D721Med (cell line): ENCODE measurements at regions not wholly inside any gene's neighbourhood (a gene's known extent, or its start where the extent isn't known, plus 50 kb on each side); places are given as distances from the start of the nearest gene placed in this dataset.

ENCODE experiments used
- DNase-seq: peaks from one replicate; pipeline ENCODE4 v3.0.0; 2011; ENCODE audit warnings: low spot score; ENCODE audit not compliant: insufficient read length
- FAIRE-seq: peaks from 2 replicates; lab custom pipeline; 2011; peaks lifted over from hg19 to GRCh38; lab: Jason Lieb, UNC
- TF ChIP-seq, protein P1 (sequence below): IDR thresholded peaks from 2 replicates; pipeline ENCODE4 v1.5.1; 2012; ENCODE audit warnings: mild to moderate bottlenecking, control low read depth; ENCODE audit not compliant: insufficient read depth; ENCODE audit errors: missing control alignments

- DNase-seq (no peak), FAIRE-seq (no peak)
- TF ChIP-seq, protein P1, sequence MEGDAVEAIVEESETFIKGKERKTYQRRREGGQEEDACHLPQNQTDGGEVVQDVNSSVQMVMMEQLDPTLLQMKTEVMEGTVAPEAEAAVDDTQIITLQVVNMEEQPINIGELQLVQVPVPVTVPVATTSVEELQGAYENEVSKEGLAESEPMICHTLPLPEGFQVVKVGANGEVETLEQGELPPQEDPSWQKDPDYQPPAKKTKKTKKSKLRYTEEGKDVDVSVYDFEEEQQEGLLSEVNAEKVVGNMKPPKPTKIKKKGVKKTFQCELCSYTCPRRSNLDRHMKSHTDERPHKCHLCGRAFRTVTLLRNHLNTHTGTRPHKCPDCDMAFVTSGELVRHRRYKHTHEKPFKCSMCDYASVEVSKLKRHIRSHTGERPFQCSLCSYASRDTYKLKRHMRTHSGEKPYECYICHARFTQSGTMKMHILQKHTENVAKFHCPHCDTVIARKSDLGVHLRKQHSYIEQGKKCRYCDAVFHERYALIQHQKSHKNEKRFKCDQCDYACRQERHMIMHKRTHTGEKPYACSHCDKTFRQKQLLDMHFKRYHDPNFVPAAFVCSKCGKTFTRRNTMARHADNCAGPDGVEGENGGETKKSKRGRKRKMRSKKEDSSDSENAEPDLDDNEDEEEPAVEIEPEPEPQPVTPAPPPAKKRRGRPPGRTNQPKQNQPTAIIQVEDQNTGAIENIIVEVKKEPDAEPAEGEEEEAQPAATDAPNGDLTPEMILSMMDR: no peak
These were observed 190.4 kb upstream of the FOXN3 start for GRCh38 chr14:89607453-89607852.

DNA sequence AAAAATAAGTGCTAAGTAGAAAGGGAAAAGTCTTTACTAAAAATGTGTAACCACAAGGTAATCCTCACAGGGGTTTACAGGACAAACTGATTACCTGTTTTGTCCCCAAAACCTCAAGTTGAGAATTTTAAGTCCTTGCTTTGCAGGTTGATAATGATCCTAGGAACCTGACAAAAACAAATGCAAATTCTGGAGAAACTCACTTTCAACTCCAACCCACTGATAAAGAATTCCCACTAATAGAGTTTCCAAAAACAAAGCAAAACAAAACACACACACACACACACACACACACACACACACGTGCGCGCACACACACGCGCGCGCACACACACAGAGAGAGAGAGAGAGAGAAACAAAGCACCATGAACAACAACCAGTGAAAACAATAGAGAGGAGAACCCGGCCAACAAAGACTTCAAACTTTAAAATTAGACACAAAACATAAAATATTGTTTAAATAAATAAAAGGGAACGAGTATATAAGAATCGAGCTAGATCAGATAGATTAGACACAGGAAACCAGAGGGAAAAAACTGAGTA, 187.0 kb upstream of the FOXN3 start:
- no peak for DNase-seq
- no peak for FAIRE-seq
- TF ChIP-seq, protein P1: no peak

GRCh38 chr14:89600950-89601826, 184.2 kb upstream of the FOXN3 start:
- no peak for DNase-seq
- FAIRE-seq: no peak
- TF ChIP-seq, protein P1: no peak

DNA sequence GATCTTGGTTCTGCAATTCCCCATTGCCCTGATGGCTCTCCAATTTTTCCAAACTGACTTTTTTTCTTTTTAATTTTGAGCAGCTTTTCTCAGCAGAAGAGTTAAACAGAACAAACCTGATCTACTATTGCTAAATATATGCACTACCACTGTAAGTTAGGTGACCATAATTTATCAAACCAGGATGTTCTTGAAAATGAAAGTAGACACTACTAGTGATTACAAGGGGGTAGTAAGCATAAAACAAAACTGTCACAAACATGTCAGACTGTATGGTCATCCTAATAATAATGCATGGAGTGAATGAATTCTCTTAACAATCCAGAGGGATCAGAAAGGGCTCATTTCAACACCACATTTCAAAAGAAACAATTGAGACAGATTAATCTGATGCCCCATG, 183.0 kb upstream of the FOXN3 start:
- DNase-seq (no peak), FAIRE-seq (no peak)
- TF ChIP-seq, protein P1: no peak

- DNase-seq (no peak), FAIRE-seq (no peak)
- TF ChIP-seq, protein P1: no peak
These were observed 181.6 kb upstream of the FOXN3 start for GRCh38 chr14:89598548-89599186.

DNA sequence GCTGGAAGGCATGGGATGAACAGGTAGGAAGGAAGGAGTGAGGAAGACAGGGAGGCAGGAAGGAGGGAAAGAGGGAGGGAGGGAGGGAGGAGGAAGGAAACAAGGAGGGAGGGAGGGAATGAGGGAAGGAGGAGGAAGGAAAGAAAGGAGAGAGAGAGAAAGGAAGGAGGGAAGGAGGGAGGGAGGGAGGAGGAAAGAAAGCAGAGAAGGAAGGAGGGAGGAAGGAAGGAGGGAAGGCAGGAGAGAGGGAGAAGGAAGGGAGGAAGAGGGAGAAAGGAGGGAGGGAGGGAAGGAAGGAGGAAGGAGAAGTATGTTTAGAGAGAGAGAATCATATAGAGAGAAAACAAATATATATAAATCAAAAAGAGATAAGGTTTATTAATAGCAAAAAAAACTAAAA, 175.9 kb upstream of the FOXN3 start:
- TF ChIP-seq, protein P1: no peak
- no peak for FAIRE-seq
- no peak for DNase-seq
